SK-N-SH (cell line): ENCODE measurements at regions not wholly inside any gene's neighbourhood (a gene's known extent, or its start where the extent isn't known, plus 50 kb on each side); places are given as distances from the start of the nearest gene placed in this dataset.

Experiments
- ELF1 ChIP-seq: IDR thresholded peaks from 2 replicates; pipeline ENCODE4 v1.4.0; 2012
- EP300 ChIP-seq, 2 experiments: IDR thresholded peaks; 2 replicates each; pipeline versions ENCODE4 v1.4.0 to v1.6.1; 2012; ENCODE audit warnings: borderline replicate concordance in 1 of 2, low read depth in 1 of 2, low read length in 1 of 2
- IRF3 ChIP-seq: fragments of 150-350 bp; IDR thresholded peaks from 2 replicates; pipeline ENCODE4 v1.6.1; 2016; ENCODE audit warnings: mild to moderate bottlenecking, low read depth, low read length
- MAX ChIP-seq: IDR thresholded peaks from 2 replicates; pipeline ENCODE4 v1.4.0; 2012; ENCODE audit warnings: low read depth
- POLR2AphosphoS5 ChIP-seq: IDR thresholded peaks from 2 replicates; pipeline ENCODE4 v1.6.1; 2012; ENCODE audit warnings: low read depth, low read length
- RCOR1 ChIP-seq: fragments of 150-350 bp; IDR thresholded peaks from 2 replicates; pipeline ENCODE4 v1.6.1; 2017; ENCODE audit warnings: antibody characterized with exemption, low read length
- REST ChIP-seq: IDR thresholded peaks from 2 replicates; pipeline ENCODE4 v1.6.1; 2012; ENCODE audit warnings: mild to moderate bottlenecking, low read depth, low read length, moderate library complexity
- RFX5 ChIP-seq: IDR thresholded peaks from 2 replicates; pipeline ENCODE4 v1.6.1; 2012; ENCODE audit warnings: mild to moderate bottlenecking, improper control_type of control experiment, low read length
- SMC3 ChIP-seq: IDR thresholded peaks from 2 replicates; pipeline ENCODE4 v1.6.1; 2012; ENCODE audit warnings: low read depth, low read length, improper control_type of control experiment
- TAF1 ChIP-seq: IDR thresholded peaks from 2 replicates; pipeline ENCODE4 v1.6.1; 2012; ENCODE audit warnings: low read depth, mild to moderate bottlenecking, low read length, moderate library complexity, borderline replicate concordance
- USF2 ChIP-seq: fragments of 150-350 bp; IDR thresholded peaks from 2 replicates; pipeline ENCODE4 v1.6.1; 2017; ENCODE audit warnings: antibody characterized with exemption, low read length, low read depth, borderline replicate concordance
- YY1 ChIP-seq: IDR thresholded peaks from 2 replicates; pipeline ENCODE4 v1.4.0; 2012; ENCODE audit warnings: low read depth, mild to moderate bottlenecking
- TF ChIP-seq, protein P1 (sequence below): fragments of 200-600 bp; sonication (generic); IDR thresholded peaks from 2 replicates; pipeline ENCODE4 v1.6.1; 2017; ENCODE audit warnings: antibody characterized with exemption, mild to moderate bottlenecking, moderate library complexity

DNA sequence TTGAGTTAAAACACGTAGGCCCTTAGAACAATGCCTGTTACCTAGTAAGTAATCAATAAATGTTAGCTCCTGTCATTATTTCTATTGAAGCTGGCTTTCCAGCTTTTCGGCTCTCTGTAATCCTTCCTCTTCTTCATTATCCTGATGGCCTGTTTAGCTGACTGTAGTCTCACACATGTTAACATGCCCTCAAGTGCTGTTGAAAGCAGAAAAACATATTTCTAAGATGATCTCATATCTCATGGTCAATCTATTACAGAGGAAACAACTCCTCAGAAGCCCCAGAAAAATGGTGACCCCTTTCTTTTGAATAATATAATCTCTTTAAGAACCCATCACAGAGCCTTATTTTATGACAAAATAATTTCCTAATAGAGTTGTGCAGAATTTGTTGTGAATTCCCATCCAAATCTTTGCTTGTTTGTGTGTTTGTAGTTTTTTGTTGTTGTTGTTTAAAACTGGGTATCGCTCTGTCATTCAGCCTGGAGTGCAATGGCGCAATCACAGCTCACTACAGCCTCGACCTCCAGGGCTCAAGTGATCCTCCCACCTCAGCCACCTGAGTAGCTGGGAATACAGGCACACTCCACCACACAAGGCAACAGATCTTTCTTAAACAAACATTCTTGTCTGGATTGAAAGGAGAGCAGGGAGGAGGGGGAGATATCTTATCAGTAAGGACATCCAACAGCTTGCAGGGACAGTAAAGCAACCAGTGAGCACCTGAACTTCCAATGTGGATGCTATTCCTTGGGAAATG, 242.5 kb upstream of the CAND1 start:
- TF ChIP-seq, protein P1, sequence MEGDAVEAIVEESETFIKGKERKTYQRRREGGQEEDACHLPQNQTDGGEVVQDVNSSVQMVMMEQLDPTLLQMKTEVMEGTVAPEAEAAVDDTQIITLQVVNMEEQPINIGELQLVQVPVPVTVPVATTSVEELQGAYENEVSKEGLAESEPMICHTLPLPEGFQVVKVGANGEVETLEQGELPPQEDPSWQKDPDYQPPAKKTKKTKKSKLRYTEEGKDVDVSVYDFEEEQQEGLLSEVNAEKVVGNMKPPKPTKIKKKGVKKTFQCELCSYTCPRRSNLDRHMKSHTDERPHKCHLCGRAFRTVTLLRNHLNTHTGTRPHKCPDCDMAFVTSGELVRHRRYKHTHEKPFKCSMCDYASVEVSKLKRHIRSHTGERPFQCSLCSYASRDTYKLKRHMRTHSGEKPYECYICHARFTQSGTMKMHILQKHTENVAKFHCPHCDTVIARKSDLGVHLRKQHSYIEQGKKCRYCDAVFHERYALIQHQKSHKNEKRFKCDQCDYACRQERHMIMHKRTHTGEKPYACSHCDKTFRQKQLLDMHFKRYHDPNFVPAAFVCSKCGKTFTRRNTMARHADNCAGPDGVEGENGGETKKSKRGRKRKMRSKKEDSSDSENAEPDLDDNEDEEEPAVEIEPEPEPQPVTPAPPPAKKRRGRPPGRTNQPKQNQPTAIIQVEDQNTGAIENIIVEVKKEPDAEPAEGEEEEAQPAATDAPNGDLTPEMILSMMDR, result no peak
- TF ChIP-seq MAX (no peak), IRF3 (no peak), TAF1 (no peak), REST (no peak), USF2 (no peak), SMC3 (no peak), EP300 (IDR thresholded peaks at IDR 0.05; ENCODE audit: borderline replicate concordance in 1 of 2, low read depth in 1 of 2, low read length in 1 of 2) (no peak), YY1 (no peak), ELF1 (no peak), RCOR1 (no peak), RFX5 (no peak), POLR2AphosphoS5 (no peak)
